ENCODE measurements at regions not wholly inside any gene's neighbourhood (a gene's known extent, or its start where the extent isn't known, plus 50 kb on each side); places are given as distances from the start of the nearest gene placed in this dataset.

DNA sequence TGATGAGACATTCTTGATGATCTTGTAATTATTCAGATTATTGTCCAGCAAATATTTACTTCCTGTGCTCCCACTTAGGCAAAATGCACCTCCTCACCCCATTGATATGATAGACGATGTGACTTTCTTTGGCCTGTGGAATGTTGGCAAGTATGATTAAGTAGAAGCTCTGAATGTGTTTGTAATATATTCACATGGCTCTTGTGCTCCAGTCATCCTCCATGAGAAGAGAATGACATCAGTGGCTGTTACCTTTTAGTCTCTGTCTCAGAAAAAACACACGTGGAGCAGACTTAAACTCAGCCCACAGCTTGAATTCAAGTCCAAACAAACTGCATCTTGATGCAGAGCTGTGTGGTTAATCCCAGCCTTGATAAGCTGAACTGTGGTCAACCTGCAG, 984.3 kb upstream of the FBXO33 start:
- no peak for DNase-seq
- H3K27me3 Mint-ChIP-seq (ENCODE audit: unreplicated experiment) = no peaks in the 10 kb centered on the region
- no peaks in the 10 kb centered on the region for H3K36me3 Mint-ChIP-seq (ENCODE audit: unreplicated experiment)
- TF ChIP-seq, protein P1, sequence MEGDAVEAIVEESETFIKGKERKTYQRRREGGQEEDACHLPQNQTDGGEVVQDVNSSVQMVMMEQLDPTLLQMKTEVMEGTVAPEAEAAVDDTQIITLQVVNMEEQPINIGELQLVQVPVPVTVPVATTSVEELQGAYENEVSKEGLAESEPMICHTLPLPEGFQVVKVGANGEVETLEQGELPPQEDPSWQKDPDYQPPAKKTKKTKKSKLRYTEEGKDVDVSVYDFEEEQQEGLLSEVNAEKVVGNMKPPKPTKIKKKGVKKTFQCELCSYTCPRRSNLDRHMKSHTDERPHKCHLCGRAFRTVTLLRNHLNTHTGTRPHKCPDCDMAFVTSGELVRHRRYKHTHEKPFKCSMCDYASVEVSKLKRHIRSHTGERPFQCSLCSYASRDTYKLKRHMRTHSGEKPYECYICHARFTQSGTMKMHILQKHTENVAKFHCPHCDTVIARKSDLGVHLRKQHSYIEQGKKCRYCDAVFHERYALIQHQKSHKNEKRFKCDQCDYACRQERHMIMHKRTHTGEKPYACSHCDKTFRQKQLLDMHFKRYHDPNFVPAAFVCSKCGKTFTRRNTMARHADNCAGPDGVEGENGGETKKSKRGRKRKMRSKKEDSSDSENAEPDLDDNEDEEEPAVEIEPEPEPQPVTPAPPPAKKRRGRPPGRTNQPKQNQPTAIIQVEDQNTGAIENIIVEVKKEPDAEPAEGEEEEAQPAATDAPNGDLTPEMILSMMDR (IDR thresholded peaks at IDR 0.05; ENCODE audit: partially characterized antibody, unreplicated experiment) = no peak
- H3K4me3 Mint-ChIP-seq (ENCODE audit: unreplicated experiment) = no peak overlapping the region
- no peaks in the 10 kb centered on the region for H3K4me1 Mint-ChIP-seq (ENCODE audit: low read depth, unreplicated experiment)
- no peak overlapping the region for H3K27ac Mint-ChIP-seq (ENCODE audit: unreplicated experiment)
- H3K9me3 Mint-ChIP-seq (ENCODE audit: unreplicated experiment) = no peaks in the 10 kb centered on the region

DNA sequence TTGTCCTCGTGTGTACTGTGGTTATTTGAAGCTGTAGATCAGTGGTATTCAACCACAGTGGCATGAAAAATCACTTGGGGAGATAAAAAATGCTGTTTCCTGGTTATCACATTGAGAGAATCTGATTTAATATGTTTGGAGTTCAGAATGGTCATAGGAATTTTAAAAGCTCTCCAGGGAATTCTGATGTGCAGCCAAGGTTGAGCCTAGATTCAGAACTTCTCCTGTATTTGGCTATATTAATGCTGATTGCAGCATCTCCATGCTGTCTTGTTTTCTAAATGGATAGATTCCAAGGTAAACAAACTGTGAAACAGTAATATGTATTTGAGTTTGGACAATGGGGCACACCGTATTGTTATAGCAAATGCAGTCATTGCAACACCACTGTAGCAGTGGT, 982.2 kb upstream of the FBXO33 start:
- no peak for DNase-seq
- Mint-ChIP-seq H3K4me3 (ENCODE audit: unreplicated experiment) (no peak overlapping the region), H3K9me3 (ENCODE audit: unreplicated experiment) (no peaks in the 10 kb centered on the region), H3K27ac (ENCODE audit: unreplicated experiment) (no peak overlapping the region), H3K36me3 (ENCODE audit: unreplicated experiment) (no peaks in the 10 kb centered on the region), H3K4me1 (ENCODE audit: low read depth, unreplicated experiment) (no peaks in the 10 kb centered on the region), H3K27me3 (ENCODE audit: unreplicated experiment) (no peaks in the 10 kb centered on the region)
- TF ChIP-seq, protein P1 (IDR thresholded peaks at IDR 0.05; ENCODE audit: partially characterized antibody, unreplicated experiment) = no peak

DNA sequence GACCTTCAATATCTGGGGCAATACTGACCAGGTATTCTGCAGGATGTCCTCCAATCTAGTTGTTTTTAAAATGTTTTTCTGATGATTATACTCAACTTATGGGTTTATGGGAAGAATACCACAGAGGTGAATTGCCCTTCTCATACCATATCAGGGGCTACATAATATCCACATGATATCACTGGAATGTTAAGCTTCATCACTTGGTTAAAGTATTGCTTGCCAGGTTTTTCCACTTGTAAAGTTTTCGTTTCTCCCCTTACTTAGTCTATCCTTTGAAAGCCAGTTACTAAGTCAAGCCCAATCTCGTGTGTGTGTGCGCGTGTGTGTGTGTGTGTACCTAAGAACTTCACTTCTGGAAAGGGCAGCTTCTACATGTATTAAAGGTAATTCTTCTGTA, 980.9 kb upstream of the FBXO33 start:
- Mint-ChIP-seq H3K9me3 (ENCODE audit: unreplicated experiment) (peaks cover 2% of the 10 kb centered on the region), H3K36me3 (ENCODE audit: unreplicated experiment) (peaks cover 6% of the 10 kb centered on the region), H3K27ac (ENCODE audit: unreplicated experiment) (no peak overlapping the region), H3K27me3 (ENCODE audit: unreplicated experiment) (no peaks in the 10 kb centered on the region), H3K4me3 (ENCODE audit: unreplicated experiment) (no peak overlapping the region), H3K4me1 (ENCODE audit: low read depth, unreplicated experiment) (no peaks in the 10 kb centered on the region)
- no peak for DNase-seq
- TF ChIP-seq, protein P1 (IDR thresholded peaks at IDR 0.05; ENCODE audit: partially characterized antibody, unreplicated experiment) = no peak

DNA sequence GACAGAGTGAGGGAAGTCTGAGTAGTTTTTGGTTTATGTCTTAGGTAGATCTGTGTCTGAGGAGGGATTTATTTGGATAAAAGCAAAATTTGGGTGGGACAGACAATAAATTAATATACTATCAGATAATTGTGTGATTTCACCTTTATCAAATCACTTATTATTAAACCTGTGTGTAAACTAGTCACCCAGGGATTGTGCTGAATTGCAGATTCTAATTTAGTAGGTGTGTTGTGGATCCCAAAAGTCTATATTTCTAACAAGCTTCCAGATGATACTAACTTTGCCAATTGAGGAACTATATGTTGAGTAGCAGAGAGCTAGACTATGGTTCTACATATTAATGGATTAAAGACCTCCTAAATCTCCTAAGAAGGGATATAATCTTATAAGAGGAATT, 978.5 kb upstream of the FBXO33 start:
- no peak overlapping the region for H3K4me3 Mint-ChIP-seq (ENCODE audit: unreplicated experiment)
- peaks cover 12% of the 10 kb centered on the region for H3K9me3 Mint-ChIP-seq (ENCODE audit: unreplicated experiment)
- DNase-seq = no peak
- H3K4me1 Mint-ChIP-seq (ENCODE audit: low read depth, unreplicated experiment) = no peaks in the 10 kb centered on the region
- H3K36me3 Mint-ChIP-seq (ENCODE audit: unreplicated experiment) = peaks cover 16% of the 10 kb centered on the region
- H3K27me3 Mint-ChIP-seq (ENCODE audit: unreplicated experiment) = no peaks in the 10 kb centered on the region
- H3K27ac Mint-ChIP-seq (ENCODE audit: unreplicated experiment) = no peak overlapping the region
- TF ChIP-seq, protein P1 (IDR thresholded peaks at IDR 0.05; ENCODE audit: partially characterized antibody, unreplicated experiment) = no peak

DNA sequence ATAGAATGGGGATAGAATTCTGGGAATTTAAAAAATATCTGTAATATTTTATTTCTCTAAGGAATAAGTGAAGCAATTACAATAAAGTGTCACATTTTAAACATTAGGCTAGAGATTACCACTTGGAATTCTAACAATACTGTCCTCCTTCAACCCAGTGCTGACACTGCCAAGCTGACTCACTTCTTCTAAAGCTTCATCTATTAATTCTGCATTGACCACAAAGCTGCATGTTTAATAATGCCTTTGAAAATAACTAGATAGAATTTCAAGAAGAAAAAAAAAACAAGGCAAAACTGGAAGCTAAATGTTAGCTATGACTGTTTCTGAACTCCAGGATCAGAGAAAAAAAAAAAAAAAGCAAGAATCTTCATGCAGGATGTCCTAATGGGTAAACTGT, 970.7 kb upstream of the FBXO33 start:
- Mint-ChIP-seq H3K4me1 (ENCODE audit: low read depth, unreplicated experiment) (no peaks in the 10 kb centered on the region), H3K4me3 (ENCODE audit: unreplicated experiment) (no peak overlapping the region), H3K27ac (ENCODE audit: unreplicated experiment) (no peak overlapping the region), H3K9me3 (ENCODE audit: unreplicated experiment) (peaks cover 10% of the 10 kb centered on the region), H3K27me3 (ENCODE audit: unreplicated experiment) (no peaks in the 10 kb centered on the region), H3K36me3 (ENCODE audit: unreplicated experiment) (peaks cover 11% of the 10 kb centered on the region)
- TF ChIP-seq, protein P1 (IDR thresholded peaks at IDR 0.05; ENCODE audit: partially characterized antibody, unreplicated experiment) = no peak
- DNase-seq = no peak

Measured in glutamatergic neuron (in vitro differentiated cells).